CD4-positive, alpha-beta T cell treated with Interferon alpha-2 for 1 hour (primary cell): ENCODE measurements at regions not wholly inside any gene's neighbourhood (a gene's known extent, or its start where the extent isn't known, plus 50 kb on each side); places are given as distances from the start of the nearest gene placed in this dataset.

Experiments used
- DNase-seq, 2 donors: peaks; one replicate each; pipeline ENCODE4 v3.0.0-alpha.2; 2020 to 2022

DNA sequence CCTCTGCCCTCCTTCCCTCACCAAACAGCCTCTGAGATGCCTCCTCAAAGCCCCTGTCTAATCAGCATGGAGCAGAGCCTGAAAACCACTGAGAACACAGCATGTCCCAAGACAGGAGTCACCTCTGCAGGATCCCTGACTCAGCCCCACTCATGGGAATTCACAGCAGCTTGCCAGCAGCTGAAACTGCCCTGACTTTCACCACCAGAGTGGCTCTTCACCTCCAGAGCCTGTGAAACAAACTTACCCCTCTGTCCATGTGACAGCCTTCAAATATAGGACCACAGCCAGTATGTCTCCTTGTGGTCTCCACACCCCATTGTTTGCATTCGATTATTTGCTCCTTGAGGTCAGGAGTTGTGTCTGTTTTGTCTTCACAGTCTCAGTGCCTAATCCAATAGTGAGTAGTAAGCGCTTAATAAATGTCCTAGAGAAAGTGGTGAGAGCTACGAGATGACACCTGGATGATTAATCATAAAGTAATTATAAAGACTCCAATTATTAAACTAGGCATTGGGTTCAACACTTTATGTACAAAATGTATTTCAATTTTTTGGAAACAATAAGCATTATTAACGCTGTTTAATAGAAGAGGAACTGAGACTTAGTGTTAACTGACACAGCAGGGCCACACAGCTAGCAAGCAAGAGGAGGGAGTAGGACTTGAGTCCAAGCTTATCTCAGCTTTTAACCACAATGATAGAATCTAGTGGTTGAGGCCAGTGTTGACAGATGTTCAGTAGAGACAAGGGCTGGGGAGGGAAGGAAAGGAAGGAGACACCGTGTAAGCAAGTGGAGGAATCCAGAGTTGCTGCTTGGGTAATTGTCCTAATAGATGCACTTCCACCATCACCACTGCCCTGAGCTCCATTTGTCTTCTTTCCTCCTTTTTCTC lies 358.7 kb upstream of the TNP1 start:
- DNase-seq, result no peak

DNA sequence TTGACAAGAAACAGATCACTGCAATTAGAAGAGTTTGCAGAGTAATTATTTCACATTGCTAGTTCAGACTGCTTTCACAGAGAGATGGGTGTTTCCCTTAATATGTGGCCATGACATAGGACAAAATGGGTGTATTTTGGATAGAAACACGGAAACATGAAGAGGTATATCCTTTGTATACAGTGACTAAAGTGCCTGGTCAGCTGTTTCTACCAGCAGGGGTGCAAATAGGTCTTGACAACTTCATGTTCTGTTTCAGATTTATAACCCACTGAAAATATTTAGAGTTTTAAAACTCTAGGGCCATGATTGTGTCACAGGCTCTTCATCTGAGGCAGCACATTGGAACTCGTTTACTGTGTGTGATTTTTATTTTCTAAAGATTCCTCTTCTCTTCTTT lies 357.1 kb upstream of the TNP1 start:
- DNase-seq, result no peak

DNA sequence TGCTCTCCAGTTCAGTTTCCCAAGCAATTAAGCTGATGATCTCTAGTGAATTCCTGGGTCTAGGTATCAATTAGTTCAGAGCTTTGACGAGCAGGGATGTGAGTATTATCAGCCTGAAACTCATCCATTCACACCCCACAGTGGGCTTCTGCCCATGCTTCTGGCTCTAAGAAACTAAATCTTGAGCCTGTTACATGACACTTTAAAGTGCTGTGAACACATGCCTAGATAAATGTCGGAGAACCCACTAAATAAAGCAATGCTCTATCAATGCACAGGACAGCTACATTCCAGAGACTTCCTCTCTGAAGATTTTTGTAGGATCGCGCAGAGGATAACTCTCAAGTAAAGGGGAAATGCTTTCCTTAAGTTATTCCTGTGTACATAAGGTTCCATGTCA lies 356.5 kb upstream of the TNP1 start:
- no peak for DNase-seq

DNA sequence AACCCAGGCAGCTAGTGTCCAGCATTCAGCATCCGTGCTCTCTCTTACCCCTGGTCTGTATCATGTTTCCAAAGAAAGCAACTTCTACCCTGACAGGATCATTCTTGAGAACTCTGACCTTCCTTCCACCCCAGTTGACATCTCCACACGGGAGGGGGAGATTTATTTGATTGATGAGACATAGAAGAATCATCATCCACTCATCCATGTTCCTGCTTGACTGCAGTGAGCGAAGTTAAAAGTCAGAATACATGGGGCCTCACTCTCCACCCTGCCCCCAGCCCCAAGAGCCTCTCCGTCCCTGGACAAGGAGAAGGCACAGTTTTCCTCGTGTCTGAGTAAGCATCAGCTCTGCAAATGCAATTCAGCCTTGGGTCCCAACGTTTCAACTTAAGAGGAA lies 356.0 kb upstream of the TNP1 start:
- DNase-seq, result no peak

DNA sequence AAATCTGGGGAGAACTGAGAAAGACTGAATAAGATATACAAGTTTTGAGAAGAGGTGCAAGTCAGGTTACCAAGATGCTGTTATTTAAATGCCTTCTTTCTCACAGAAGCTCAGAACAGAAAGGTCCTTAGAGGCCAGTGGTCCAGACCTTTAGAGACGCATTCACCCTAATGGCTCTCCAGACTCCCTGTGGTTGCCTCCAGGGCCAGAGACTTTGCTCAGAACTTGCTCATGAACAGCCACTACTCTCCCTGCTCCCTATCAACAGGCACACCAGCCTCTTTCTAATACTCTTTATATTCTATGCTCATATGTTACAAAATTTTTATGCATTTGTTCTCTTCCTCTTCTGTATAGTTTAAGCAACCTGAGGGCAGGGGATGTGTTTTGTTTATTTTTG lies 349.0 kb upstream of the TNP1 start:
- DNase-seq, result no peak

DNA sequence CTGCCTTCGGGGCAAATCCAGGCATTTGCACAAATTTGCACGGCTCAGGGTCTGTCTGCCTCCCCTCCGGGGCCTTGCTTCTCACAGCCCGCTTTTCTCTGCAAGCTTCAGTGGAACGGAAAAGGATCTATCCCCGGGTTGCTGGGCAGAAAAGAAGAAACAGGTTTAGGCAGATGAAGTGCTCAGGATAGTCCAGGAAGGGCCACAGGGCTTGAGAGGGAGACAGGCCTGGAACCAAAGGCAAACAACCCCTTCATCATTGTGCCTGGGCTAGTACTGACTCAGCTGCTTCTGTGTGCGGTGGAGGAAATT lies 347.8 kb upstream of the TNP1 start:
- no peak for DNase-seq

DNA sequence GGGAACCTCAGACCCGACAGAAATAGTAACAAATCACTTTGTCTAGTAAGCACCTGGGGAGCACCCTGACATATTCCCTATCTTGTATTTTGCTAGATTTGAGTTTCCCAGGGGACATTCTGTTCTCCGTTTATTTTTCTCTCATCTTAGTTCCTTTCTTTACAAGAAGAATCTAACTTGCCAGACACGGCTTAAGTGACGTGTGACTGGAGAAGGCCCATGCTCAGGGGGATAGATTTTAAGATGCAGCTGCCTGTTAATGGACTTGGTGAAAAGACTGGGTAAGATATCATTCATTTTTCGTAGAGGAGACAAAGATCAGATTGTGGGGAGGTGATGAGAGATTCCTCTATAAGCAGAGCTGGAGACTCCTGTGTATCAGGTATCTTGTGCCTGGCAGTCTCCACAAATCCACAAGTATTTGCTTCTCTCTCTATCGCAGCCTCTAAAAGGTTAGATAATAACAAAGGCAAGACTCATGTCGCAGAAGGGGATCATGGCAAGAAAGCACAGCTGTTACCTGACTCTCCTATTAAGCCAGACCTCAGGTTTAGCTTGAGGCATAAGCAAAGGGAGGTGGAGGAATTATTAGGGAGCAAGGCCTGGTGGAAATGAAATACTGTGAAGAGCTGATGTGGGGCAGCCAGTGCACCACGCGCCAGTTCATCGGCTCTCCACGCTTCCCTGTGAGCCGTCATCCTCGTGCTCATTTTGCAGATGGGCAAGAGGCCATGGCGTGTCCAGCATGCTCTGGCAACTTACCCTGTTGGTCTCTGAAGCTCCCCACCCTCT lies 347.2 kb upstream of the TNP1 start:
- no peak for DNase-seq

DNA sequence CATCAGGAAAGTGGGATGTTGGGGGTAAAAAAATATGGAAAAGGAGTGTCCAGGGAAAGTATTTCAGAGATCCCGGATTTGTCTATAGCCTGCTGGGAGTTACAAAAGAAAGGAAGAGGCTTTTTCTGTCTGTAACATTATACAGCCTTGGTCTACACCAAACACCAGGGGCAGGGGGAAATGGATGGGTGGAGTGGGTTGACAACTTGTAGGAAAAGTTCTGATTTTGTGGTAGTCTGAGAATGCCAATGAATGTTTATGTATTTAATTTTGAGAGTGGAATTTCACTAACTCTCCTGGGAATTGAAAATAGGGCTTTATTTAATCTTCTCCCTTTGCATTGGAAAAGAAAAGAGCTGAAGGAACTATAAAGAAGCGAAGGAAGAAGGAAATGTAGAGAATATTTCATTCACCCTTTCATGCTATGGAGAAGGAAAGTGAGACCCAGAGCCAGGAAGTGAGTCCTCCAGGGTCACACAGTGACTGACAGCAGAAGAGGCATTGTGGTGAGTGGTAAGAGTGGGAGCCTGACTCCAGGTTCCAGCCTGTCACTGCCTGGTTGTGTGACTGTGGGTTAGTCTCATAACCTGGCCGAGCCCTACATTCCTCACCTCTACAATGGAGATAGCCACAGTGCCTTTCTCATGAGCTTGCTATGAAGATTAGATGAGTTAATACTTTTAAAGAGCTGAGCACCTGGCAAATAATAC lies 346.3 kb upstream of the TNP1 start:
- DNase-seq, result no peak

DNA sequence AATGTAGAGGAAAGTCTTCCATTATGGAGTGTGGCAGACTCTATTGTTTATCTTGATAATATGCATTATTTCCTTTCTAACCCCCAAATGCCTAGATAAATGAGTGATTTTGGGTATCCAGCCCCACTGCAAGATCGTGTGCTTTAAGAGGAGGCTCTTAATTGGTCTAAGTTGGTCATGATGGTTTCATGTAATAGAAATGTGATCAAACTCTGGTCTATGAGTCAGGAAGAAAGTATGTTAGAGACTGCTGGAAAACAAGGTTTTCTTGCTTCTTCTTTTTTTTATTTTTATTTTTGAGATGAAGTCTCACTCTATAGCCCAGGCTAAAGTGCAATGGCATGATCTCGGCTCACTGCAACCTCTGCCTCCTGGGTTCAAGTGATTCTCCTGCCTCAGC lies 344.5 kb upstream of the TNP1 start:
- no peak for DNase-seq

DNA sequence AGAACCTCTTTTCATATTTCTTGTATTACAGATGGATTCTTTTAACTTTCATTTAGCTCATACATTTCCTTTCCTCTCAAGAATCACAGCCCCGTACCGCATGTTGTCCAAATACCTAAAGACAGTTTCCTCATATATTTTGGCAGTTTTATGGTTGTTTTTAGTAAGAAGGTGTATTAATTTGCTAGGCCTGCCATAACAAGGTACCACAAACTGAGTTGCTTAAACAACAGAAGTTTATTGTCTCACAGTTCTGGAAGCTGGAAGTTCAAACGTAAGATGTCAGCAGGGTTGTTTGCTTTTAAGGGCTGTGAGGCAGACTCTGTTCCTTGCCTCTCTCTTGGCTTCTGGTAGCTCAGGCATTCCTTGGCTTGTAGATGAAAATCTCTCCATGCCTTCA lies 343.2 kb upstream of the TNP1 start:
- DNase-seq, result no peak

DNA sequence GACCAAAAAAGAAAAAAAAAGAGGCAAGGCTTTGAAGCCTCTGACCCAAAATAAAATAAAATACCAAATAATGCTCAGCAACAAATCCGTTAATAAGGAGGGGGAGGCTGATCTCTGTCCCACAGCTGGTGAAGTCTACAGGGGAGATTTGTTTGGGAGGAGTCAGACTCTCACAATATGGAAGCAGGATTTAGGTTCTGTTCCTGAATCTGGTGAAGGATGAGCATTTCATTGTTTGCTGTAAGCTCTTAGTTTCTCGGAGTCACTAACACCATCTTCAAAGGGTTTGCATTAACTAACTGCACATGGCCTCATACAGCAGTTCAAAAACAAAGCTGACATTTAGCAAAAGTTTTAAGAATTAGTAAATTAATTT lies 339.4 kb upstream of the TNP1 start:
- no peak for DNase-seq

DNA sequence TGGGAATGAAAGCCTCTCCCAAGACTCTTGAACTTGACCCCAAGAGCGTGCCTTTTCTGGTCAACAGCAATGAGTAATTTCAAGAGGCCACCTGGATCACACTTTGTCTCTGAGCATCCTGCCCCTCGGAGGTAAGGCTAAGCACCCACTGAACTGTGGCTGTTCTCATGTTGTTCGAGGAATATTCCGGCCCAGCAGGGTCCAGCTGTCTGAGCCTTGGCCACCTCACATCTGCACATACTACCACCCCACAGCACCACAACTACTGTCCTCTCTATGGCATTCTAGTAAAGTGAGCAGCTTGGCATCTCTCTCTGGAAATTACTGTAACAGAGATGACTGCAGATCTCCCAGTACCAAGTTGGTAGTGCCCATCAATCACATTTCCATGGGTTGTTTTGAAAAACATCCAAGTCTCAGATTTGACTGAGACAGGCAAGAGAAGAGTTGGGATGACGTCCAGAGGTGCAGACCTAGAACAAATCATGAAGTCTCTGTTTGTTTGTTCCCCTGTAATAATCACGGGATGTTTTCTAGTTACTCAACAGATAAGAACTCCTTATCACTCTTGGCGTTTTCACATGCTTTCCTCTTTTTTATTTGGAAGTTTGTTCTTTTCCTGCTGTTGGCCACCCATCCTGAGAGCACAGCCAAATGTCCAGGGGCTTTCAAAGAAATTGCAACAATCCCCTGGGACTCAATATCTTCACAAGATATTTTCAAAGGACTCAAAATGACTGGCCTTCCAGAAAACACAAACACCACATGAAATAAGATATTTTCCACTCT lies 336.0 kb upstream of the TNP1 start:
- DNase-seq, result no peak

DNA sequence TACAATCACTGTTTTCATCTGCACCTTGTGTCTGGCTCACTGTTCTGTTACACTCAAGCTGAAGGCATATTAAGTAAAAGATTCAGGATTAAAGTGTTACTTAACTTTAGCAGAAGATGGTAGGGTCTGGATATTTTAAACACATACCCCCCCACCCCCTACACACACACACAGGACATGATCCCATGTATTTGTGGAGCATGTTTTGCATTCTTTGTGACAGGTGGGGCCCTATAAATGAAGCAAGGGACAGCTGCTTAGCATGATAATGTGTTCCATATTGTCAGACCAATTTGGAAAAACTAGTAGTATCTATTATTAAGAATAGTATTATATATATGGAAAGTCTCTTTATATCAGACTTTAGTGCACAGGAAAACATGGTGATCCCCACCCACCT lies 335.2 kb upstream of the TNP1 start:
- no peak for DNase-seq

DNA sequence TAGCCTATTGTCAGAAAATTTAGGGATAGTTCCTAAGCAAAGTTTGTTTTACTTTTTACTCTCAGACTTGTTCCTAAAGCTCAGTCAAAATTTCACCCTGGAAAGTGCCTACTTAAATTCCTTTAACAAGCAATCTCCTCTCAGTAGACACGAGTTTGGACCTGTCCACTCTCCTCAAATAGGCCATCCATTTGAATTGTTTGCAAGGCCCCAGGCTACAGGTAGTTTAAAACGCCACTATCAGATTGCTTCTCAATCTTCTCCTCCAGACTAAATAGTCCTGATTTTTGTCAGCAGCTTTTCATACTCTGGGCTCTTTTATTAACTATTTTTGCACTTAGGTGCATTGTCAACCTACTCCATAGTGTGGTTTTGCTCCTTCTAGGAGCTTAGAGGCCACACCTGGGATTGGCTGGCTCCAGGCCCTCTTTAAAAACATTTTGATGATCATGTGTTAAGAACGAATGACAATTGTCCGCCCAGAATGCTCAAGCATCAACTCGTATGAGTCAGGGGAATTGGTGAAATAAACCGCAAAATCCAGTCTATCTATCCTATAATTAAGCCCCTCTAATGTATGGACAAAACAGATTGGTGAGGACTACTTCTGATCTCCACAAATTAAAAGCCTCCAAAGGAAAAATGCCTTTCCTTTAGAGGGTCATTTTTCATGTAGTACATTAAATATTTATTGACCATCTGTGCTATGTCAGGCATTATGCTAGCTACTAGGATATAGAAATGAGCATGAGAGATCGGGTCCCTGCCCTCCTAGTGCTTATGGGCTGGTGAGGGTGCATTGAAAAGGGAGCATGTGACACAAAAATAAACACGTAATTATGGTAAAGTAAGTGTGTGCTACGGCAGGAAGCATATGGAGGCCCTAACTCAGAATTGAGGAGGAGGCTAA lies 333.8 kb upstream of the TNP1 start:
- no peak for DNase-seq

DNA sequence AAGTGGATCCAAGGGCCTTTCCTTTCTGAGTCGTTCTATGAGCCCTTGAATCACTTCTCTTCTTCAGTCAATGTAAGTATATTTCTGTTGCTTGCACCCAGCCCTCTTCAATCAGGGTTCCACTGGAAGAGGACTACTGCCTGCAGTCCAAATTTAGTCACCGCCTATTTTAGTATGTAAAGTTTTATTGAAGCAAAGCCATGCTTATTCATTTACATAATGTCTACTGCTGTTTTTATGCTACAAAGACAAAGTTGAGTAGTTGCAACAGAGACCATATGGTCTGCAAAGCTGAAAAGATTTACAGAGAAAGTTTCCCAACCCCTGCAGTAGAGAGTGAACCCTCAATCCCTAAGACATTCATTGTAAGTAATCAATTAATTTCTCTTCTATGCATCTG lies 332.5 kb upstream of the TNP1 start:
- DNase-seq, result no peak

DNA sequence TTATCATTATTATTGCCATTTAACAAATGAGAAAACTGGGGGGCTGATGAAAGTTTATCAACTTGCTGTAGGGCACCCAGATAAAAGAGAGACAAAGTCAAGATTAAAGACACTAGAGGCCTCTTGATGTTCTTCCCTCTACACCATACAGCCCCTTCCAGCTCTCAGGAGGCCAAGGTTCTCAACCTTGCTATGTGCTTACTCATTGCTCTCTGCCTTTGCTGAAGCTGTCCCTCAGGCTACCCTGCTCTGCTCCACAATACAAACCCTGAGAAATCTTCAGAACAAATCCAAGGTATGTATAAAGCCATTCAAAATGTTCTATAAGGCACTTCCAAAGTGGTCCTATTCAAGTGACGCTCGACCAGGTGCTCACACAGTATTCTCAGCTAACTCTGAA lies 329.9 kb upstream of the TNP1 start:
- DNase-seq, result no peak

DNA sequence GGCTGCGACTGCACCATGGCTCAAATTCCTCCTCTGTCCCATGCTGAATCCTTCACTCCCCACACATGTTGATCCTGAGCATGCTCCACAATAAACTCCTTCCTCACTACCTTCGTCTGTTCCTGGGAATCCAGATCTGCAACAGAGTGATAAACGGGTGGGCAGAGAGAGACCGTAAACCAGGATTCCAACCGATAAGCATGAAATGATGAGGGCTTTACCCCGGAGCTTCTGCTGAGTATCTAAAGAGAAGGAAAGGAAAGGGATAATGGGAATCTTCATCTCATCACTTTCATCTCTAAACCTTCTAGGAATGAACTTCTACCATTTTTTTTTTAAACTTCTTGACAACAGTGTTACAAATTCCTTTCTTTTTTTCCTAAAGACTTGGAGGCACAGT lies 329.3 kb upstream of the TNP1 start:
- no peak for DNase-seq

DNA sequence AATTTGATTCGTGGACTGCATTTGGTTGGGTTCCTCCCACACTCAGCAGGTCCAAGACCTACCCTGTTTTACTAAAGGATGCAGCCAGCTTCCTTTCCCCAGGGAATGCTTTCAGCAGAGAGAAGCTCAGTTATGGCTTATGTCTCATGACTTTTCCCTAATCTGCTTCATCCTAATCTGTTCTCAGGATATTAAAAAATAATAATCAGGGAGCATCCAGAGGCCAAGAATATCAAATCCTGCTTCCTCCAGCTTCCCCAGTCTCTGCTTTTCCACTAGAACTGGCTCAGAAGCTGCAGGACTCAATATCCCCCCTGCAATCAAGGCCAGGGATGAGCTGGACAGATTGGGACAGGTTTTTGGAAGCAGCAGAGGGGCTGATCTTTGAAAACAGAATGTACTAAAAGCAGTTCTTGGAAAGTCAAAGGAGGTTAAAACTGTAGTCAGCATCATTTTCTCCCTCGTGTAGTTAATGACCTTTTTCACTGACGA lies 326.9 kb upstream of the TNP1 start:
- no peak for DNase-seq

DNA sequence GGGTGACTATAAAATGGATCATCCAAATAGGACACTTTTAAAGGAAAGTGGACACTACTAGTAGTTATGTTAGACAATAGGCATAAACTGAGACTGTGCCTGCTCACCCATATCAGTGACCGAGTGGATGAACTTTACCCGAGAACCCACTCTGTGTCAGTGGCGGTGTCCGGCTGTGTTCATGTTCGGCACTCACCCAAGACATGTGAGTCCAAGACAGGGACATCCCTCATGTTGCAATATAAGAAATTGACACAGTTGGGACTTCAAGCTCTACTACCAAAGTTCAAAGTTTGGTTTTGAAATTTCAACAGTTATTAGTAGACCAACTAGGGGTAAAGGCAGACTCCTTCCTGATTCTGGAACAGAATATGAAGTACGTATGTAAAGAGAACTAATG lies 326.3 kb upstream of the TNP1 start:
- DNase-seq, result no peak

DNA sequence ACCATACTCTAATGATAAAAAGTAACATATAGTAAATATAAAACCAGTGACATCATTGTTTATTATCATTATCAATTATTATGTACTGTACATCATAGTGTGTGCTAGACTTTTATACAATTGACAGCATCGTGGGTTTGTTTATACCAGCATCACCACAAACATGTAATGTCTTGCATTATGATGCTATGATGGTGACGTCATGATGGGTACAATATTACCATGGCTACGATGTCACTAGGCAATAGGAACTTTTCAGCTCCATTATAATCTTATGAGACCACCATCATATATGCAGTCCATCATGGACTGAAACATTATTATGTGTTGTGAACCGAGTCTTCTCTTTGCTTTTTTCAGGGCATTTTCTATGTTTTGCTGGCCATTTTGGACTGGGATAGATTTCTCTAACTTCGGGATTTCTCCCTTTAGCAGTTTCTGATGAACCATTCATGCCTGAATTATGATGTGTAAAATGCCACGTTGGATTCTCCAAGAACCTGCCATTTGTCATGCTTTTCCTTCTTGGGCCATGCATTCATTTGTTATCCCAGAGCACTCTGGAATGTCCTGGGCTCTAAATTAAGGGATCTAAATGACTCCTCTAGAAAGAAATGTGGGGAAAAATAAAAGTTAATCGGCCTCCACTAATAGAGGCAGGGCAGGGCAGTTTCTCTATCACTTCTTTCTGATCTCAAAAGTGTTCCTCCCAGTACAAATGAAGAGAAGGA lies 325.6 kb upstream of the TNP1 start:
- no peak for DNase-seq

DNA sequence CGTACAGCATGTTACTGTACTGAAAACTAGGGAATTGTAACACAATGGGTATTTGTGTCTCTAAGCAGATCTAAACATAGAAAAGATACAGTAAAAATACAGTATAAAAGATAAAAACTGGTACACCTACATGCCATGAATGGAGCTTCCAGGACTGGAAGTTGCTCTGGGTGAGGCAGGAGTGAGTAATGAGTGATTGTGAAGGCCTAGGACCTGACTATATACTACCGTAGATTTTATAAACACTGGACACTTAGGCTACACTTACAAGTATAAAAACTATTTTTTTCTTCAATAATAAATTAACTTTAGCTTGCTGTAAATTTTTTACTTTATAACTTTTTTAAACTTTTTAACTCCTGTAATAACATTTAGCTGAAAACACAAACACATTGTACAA lies 324.4 kb upstream of the TNP1 start:
- no peak for DNase-seq
